ENCODE measurements at regions not wholly inside any gene's neighbourhood (a gene's known extent, or its start where the extent isn't known, plus 50 kb on each side); places are given as distances from the start of the nearest gene placed in this dataset.

DNA sequence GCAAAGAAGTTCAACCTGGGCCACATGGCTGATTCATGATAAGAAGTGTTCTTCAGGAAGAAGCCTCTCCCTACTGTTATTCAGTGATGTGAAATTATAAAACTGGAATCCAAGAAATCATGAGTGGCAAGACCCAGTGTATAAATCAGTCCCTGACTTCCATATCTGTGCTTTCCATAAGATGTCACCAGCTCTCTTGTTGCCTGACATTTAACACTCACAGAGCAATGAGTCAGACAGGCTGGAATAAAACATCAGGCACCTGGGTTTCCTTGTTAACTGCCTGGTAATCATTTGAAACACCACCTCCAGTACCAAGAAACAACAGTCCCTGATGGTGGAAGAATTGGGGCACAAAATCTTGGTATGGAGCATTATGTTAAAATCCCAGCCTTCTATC is 76.1 kb downstream of the SCG2 start:
- DNase-seq (ENCODE audit: low spot score) = no peak
- TF ChIP-seq RAD21 (IDR thresholded peaks at IDR 0.05) (no peak), JUND (IDR thresholded peaks at IDR 0.05) (no peak), FOXA2 (IDR thresholded peaks at IDR 0.05) (no peak)
- no peak overlapping the region for H3K9ac ChIP-seq (ENCODE audit: low read depth in 1 of 2, low read length in 2 of 2)
- no peaks in the 10 kb centered on the region for H3K4me1 ChIP-seq (ENCODE audit: control insufficient read depth in 4 of 4, insufficient read depth in 4 of 4, low read length in 3 of 4)
- no peak overlapping the region for H3K4me3 ChIP-seq (ENCODE audit: low read depth in 1 of 3, low read length in 3 of 3)
- H3K9me3 ChIP-seq (ENCODE audit: control insufficient read depth in 4 of 4, low read length in 3 of 4) = peaks cover 0 to 8% (median 4%) of the 10 kb centered on the region in 4 donors
- H3K27me3 ChIP-seq (ENCODE audit: control insufficient read depth in 4 of 4, insufficient read depth in 4 of 4, low read length in 3 of 4) = no peaks in the 10 kb centered on the region
- no peaks in the 10 kb centered on the region for H3K36me3 ChIP-seq (ENCODE audit: control insufficient read depth in 4 of 4, insufficient read depth in 3 of 4, low read depth in 1 of 4, low read length in 3 of 4)
- no peak overlapping the region for H3K27ac ChIP-seq (ENCODE audit: low read depth in 1 of 2, low read length in 2 of 2)

DNA sequence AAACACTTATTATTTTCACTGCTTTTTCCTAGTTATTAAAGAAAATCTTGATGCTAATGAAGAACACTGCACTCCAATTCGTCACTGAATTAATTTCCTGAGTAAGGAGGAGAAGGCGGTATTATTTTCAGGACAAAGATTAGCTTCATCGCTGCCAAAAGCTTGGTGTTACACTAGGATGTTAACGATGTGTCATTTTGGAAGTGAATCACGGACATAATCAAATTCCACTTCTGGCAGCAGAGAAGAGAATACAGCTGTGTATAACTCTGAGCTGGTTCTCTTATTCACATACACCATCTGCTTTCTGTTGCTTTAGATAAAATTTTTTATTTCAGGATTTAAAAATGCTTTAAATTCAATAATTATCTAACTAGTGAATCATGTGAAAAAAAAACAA is 74.1 kb downstream of the SCG2 start:
- no peaks in the 10 kb centered on the region for H3K4me1 ChIP-seq (ENCODE audit: control insufficient read depth in 4 of 4, insufficient read depth in 4 of 4, low read length in 3 of 4)
- no peak overlapping the region for H3K9ac ChIP-seq (ENCODE audit: low read depth in 1 of 2, low read length in 2 of 2)
- DNase-seq (ENCODE audit: low spot score) = no peak
- TF ChIP-seq, protein P1, sequence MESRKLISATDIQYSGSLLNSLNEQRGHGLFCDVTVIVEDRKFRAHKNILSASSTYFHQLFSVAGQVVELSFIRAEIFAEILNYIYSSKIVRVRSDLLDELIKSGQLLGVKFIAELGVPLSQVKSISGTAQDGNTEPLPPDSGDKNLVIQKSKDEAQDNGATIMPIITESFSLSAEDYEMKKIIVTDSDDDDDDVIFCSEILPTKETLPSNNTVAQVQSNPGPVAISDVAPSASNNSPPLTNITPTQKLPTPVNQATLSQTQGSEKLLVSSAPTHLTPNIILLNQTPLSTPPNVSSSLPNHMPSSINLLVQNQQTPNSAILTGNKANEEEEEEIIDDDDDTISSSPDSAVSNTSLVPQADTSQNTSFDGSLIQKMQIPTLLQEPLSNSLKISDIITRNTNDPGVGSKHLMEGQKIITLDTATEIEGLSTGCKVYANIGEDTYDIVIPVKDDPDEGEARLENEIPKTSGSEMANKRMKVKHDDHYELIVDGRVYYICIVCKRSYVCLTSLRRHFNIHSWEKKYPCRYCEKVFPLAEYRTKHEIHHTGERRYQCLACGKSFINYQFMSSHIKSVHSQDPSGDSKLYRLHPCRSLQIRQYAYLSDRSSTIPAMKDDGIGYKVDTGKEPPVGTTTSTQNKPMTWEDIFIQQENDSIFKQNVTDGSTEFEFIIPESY (IDR thresholded peaks at IDR 0.05) = no peak
- no peak for TF ChIP-seq GABPA (IDR thresholded peaks at IDR 0.05 in 1 of 2, conservative IDR thresholded peaks at IDR 0.05 in 1 of 2)
- TF ChIP-seq, protein P2, sequence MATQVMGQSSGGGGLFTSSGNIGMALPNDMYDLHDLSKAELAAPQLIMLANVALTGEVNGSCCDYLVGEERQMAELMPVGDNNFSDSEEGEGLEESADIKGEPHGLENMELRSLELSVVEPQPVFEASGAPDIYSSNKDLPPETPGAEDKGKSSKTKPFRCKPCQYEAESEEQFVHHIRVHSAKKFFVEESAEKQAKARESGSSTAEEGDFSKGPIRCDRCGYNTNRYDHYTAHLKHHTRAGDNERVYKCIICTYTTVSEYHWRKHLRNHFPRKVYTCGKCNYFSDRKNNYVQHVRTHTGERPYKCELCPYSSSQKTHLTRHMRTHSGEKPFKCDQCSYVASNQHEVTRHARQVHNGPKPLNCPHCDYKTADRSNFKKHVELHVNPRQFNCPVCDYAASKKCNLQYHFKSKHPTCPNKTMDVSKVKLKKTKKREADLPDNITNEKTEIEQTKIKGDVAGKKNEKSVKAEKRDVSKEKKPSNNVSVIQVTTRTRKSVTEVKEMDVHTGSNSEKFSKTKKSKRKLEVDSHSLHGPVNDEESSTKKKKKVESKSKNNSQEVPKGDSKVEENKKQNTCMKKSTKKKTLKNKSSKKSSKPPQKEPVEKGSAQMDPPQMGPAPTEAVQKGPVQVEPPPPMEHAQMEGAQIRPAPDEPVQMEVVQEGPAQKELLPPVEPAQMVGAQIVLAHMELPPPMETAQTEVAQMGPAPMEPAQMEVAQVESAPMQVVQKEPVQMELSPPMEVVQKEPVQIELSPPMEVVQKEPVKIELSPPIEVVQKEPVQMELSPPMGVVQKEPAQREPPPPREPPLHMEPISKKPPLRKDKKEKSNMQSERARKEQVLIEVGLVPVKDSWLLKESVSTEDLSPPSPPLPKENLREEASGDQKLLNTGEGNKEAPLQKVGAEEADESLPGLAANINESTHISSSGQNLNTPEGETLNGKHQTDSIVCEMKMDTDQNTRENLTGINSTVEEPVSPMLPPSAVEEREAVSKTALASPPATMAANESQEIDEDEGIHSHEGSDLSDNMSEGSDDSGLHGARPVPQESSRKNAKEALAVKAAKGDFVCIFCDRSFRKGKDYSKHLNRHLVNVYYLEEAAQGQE (IDR thresholded peaks at IDR 0.05) = no peak
- TF ChIP-seq HNF4A (conservative IDR thresholded peaks at IDR 0.05) = no peak
- no peak for TF ChIP-seq RAD21 (IDR thresholded peaks at IDR 0.05)
- TF ChIP-seq HNF4G (IDR thresholded peaks at IDR 0.05) = no peak
- TF ChIP-seq, protein P3, sequence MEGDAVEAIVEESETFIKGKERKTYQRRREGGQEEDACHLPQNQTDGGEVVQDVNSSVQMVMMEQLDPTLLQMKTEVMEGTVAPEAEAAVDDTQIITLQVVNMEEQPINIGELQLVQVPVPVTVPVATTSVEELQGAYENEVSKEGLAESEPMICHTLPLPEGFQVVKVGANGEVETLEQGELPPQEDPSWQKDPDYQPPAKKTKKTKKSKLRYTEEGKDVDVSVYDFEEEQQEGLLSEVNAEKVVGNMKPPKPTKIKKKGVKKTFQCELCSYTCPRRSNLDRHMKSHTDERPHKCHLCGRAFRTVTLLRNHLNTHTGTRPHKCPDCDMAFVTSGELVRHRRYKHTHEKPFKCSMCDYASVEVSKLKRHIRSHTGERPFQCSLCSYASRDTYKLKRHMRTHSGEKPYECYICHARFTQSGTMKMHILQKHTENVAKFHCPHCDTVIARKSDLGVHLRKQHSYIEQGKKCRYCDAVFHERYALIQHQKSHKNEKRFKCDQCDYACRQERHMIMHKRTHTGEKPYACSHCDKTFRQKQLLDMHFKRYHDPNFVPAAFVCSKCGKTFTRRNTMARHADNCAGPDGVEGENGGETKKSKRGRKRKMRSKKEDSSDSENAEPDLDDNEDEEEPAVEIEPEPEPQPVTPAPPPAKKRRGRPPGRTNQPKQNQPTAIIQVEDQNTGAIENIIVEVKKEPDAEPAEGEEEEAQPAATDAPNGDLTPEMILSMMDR (IDR thresholded peaks at IDR 0.05; ENCODE audit: low read depth, low read length, missing input control) = no peak
- TF ChIP-seq SP1 (IDR thresholded peaks at IDR 0.05) = no peak
- no peak for TF ChIP-seq TAF1 (conservative IDR thresholded peaks at IDR 0.05)
- TF ChIP-seq RXRA (IDR thresholded peaks at IDR 0.05) = no peak
- no peak for TF ChIP-seq NR2F2 (IDR thresholded peaks at IDR 0.05)
- TF ChIP-seq, protein P4, sequence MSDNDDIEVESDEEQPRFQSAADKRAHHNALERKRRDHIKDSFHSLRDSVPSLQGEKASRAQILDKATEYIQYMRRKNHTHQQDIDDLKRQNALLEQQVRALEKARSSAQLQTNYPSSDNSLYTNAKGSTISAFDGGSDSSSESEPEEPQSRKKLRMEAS (IDR thresholded peaks at IDR 0.05) = no peak
- TF ChIP-seq YY1 (IDR thresholded peaks at IDR 0.05) = no peak
- no peak for TF ChIP-seq JUND (IDR thresholded peaks at IDR 0.05)
- TF ChIP-seq FOXA2 (IDR thresholded peaks at IDR 0.05) = no peak
- TF ChIP-seq, protein P5, sequence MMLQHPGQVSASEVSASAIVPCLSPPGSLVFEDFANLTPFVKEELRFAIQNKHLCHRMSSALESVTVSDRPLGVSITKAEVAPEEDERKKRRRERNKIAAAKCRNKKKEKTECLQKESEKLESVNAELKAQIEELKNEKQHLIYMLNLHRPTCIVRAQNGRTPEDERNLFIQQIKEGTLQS (IDR thresholded peaks at IDR 0.05) = no peak
- no peak for TF ChIP-seq FOXA1 (IDR thresholded peaks at IDR 0.05)
- no peak for TF ChIP-seq EGR1 (IDR thresholded peaks at IDR 0.05; ENCODE audit: low read depth in 2 of 2)
- WGBS = 79% methylated on average over 5 of the region's 5 CpGs
- H3K27me3 ChIP-seq (ENCODE audit: control insufficient read depth in 4 of 4, insufficient read depth in 4 of 4, low read length in 3 of 4) = no peaks in the 10 kb centered on the region
- H3K9me3 ChIP-seq (ENCODE audit: control insufficient read depth in 4 of 4, low read length in 3 of 4) = peaks cover 0 to 8% (median 4%) of the 10 kb centered on the region in 4 donors
- H3K36me3 ChIP-seq (ENCODE audit: control insufficient read depth in 4 of 4, insufficient read depth in 3 of 4, low read depth in 1 of 4, low read length in 3 of 4) = no peaks in the 10 kb centered on the region
- no peak overlapping the region for H3K27ac ChIP-seq (ENCODE audit: low read depth in 1 of 2, low read length in 2 of 2)
- H3K4me3 ChIP-seq (ENCODE audit: low read depth in 1 of 3, low read length in 3 of 3) = no peak overlapping the region

Data from liver (tissue), 8 donors.